M059J (cell line): ENCODE measurements at regions not wholly inside any gene's neighbourhood (a gene's known extent, or its start where the extent isn't known, plus 50 kb on each side); places are given as distances from the start of the nearest gene placed in this dataset.
"Not testable (repeated sequence)": the region's sequence is repeated elsewhere in the genome, so short reads cannot be mapped to it uniquely, and the experiment has no call there.

ENCODE experiments used
- DNase-seq: peaks from one replicate; pipeline ENCODE4 v3.0.0-alpha.2; 2012; ENCODE audit warnings: low read depth

- not testable (repeated sequence) for DNase-seq
These were observed 114.3 kb upstream of the PALM2AKAP2 start for GRCh38 chr9:109665736-109666135.

DNA sequence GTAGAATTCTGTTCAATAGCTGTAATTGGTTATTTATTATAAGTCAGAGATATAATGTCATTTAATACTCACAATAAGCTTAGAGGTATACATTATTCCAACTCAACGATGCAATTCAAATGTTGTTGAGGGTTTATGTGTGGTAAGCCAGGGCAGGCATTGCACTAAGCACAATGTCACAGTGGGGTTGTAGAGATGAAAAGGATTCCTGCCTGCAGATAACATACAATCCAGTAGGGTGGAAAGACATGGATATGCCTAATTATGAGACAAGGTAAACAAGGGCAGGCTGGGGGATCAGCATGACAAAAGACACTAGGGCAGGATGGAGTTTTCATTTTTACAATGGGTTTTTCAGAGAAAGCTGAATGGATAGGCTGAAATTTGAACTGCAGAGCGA is 98.7 kb upstream of the PALM2AKAP2 start:
- DNase-seq: no peak

GRCh38 chr9:109682227-109682626 is 97.8 kb upstream of the PALM2AKAP2 start:
- DNase-seq: no peak

- peak; percentile 65 for DNase-seq
These were observed 96.5 kb upstream of the PALM2AKAP2 start for GRCh38 chr9:109683521-109683920.

GRCh38 chr9:109689701-109690100 is 90.3 kb upstream of the PALM2AKAP2 start:
- no peak for DNase-seq

DNA sequence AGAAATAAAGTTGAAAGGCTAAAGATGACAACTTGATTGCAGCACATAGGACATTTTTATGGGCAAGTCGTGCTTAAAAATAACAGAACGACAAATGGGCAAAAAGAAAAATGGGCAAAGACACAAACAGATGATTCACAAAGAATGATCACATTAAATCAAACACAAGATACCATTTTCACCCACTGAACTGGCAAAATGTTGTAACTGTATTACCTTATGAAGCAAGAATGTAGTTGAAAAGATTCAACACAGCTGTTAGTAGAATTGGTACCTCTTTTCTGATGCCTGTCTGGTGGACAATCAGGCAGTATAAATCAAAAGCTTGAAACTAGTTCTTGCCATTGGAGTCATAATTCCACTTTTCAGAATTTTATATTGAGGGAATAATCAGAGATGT is 81.0 kb upstream of the PALM2AKAP2 start:
- peak; percentile 33 for DNase-seq

DNA sequence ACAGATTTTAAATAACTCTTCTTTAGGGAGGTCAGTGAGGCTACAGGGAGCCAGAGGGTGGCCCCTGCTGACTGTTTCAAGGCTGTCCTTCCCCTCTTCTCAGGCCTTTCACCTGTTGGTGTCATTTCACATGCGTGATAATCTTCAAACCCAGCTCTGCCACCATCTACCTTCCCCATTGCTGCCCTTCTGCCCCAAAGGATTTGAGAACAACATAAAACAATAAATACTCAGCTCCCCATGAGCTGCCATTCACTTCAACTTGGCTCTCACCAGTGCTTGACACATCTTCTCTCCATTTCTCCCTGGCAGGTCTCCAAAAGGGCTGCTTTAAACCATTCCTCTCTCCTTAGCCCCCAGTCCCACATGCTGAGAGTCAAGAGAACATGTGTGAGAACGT is 75.5 kb upstream of the PALM2AKAP2 start:
- no peak for DNase-seq

GRCh38 chr9:109705515-109705914 is 74.5 kb upstream of the PALM2AKAP2 start:
- DNase-seq: peak; percentile 48

DNA sequence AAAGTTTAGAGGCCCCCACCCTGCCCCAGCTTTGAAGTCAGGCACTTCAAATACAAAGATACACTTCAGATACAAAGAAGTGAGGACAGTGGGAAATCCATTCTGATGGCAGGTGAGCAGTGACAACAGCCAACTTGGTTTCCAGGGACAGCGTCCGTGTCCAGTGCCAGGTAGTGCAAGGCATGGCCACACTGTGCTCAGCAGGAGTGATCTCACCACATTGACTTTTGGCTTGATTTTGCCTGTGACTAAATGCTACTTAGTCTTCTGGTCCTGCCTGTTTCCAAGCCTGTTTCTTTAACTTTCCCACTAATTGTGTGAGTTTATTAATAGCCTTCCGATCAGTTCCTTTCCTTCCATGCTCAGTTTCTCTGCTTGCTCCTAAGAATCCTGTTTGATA is 72.6 kb upstream of the PALM2AKAP2 start:
- no peak for DNase-seq

GRCh38 chr9:109708451-109708945 is 71.5 kb upstream of the PALM2AKAP2 start:
- DNase-seq: no peak

DNA sequence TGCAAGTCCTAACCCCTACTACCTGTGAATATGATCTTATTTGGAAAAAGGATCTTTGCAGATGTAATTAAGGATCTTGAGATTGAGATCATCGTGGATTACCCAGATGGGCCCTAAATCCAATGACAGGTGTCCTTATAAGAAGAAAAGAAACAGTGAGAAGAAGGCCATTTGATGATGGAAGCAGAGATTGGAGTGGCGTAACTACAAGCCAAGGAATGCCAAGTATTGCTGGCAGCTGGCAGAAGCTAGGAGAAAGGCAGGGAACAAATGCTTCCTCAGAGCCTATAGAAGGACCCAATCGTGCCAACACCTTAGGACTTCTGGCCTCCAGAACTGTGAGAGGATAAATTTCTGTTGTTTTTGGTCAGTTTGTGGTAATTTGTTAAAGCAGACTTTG is 70.1 kb upstream of the PALM2AKAP2 start:
- DNase-seq: no peak

DNA sequence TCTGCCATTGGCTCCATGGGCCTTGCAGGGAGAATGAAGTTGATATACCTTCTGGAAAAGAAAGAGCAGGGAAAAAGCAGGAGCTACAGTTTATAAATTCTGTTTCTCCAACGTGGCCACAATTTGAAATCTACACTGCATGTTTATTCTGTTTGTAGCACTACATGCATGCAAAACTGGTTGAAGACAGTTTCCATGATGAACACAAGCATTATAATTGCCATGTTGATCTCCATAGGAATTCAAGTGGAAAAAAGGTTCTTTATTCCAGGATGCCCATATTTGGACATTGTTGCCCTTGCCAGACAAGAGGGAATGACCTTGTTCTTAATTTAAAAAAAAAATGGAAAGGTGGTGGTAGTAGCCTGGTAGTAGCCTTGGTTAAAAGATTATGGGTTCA is 69.2 kb upstream of the PALM2AKAP2 start:
- DNase-seq: no peak

- no peak for DNase-seq
These were observed 64.7 kb upstream of the PALM2AKAP2 start for GRCh38 chr9:109715344-109715743.

GRCh38 chr9:109716631-109717030 is 63.4 kb upstream of the PALM2AKAP2 start:
- peak; percentile 48 for DNase-seq

DNA sequence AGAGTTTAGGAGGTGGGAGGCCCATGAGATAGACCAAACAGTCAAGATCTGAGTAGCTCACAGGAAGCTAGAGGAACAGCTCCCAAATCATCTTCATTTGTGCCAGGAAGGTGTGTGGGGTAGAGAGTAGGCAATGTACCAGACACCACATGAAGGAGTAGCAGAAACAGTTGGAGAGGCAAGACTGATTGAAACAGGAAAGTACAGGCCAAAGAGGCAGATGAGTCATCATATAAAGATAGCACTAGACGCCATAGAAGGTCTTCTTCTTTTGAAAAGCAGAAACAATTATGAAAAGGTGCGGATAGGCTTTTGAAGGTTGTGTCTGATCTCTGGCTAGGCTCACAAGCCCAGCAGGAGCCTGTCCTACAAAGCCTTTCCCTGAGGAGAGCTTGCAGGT is 62.7 kb upstream of the PALM2AKAP2 start:
- peak; percentile 29 for DNase-seq

DNA sequence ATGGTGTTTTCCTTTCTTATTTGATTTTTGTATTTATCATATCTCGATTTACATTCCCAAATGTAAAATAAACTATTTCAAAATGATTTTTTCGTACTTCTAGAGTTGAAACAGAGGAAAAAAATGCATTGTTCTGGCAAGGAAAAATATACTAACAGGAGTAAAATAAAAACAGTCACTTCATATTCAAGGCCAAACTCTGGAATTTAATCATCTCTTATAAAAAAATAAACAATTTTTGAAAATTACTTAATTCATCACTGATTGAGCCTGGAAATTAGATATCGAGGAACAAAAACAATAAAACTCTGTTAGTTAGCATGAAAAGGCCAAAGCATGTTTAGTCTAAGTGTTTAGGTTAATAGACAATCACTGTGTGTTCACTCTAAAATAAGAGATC is 61.1 kb upstream of the PALM2AKAP2 start:
- no peak for DNase-seq

- DNase-seq: no peak
These were observed 59.0 kb upstream of the PALM2AKAP2 start for GRCh38 chr9:109721001-109721400.

GRCh38 chr9:109722007-109722406 is 58.0 kb upstream of the PALM2AKAP2 start:
- no peak for DNase-seq

- DNase-seq: no peak
These were observed 56.2 kb upstream of the PALM2AKAP2 start for GRCh38 chr9:109723781-109724180.

DNA sequence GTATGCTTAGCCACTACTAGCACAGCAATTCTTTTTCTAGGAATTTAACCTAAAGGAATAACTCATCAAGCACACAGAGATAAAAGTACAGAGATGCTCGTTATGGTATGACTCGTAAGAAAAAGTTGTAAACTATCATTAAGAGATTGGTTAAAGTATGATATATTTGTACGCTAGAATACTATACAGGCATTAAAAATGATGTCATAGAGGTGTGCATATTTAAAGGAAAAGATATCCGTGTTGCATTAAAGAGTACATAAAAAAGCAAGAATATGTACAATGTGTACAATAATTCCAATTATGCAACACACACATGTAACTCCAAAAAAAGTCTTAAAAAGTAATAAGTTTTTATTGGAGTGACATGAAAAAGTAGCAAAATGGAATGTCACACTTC is 54.5 kb upstream of the PALM2AKAP2 start:
- DNase-seq: no peak

DNA sequence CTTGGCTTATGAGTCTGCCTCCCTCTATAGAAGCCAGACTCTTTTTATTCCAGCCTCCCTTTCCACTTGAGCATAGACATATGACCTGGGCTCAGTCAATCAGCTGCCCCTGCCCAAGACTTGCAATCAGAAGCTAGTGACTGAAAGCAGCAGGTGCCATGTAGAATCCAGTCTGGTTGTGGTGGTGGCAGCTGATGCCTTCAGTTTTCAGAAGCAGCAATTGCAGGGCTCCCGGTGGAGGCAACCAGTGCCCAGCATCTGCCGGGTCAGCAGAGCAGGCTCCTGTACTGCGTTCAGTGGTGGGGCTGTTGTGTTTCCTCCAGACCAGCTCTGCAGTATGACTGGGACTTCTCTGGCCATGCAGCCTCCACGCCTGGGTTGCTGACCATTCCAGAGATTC is 53.9 kb upstream of the PALM2AKAP2 start:
- no peak for DNase-seq

- no peak for DNase-seq
These were observed 51.2 kb upstream of the PALM2AKAP2 start for GRCh38 chr9:109728686-109729300.

- DNase-seq: no peak
These were observed 50.5 kb upstream of the PALM2AKAP2 start for GRCh38 chr9:109729513-109729912.
